ENCODE measurements at regions not wholly inside any gene's neighbourhood (a gene's known extent, or its start where the extent isn't known, plus 50 kb on each side); places are given as distances from the start of the nearest gene placed in this dataset.

GRCh38 chr4:17188547-17189400, 290.3 kb upstream of the LDB2 start:
- DNase-seq (ENCODE audit: low spot score in 2 of 2) (no peak), FAIRE-seq (no peak)

- DNase-seq (ENCODE audit: low spot score in 2 of 2) (no peak), FAIRE-seq (no peak)
Observed at GRCh38 chr4:17188125-17188524, 289.7 kb upstream of the LDB2 start.

- DNase-seq (ENCODE audit: low spot score in 2 of 2) (no peak), FAIRE-seq (no peak)
Observed at GRCh38 chr4:17187003-17187402, 288.6 kb upstream of the LDB2 start.

GRCh38 chr4:17182888-17183287, 284.4 kb upstream of the LDB2 start:
- DNase-seq (ENCODE audit: low spot score in 2 of 2) (no peak), FAIRE-seq (no peak)

GRCh38 chr4:17174751-17175150, 276.3 kb upstream of the LDB2 start:
- no peak for FAIRE-seq
- DNase-seq (ENCODE audit: low spot score in 2 of 2): no peak

- no peak for DNase-seq (ENCODE audit: low spot score in 2 of 2)
Observed at GRCh38 chr4:17173300-17173699, 274.9 kb upstream of the LDB2 start.

GRCh38 chr4:17170131-17170530, 271.7 kb upstream of the LDB2 start:
- FAIRE-seq: no peak
- no peak for DNase-seq (ENCODE audit: low spot score in 2 of 2)

More at GRCh38 chr4:17173300-17173699, 274.9 kb upstream of the LDB2 start:
- no peak for FAIRE-seq

- DNase-seq (ENCODE audit: low spot score in 2 of 2) (no peak), FAIRE-seq (no peak)
Observed at GRCh38 chr4:17169699-17170098, 271.3 kb upstream of the LDB2 start.

GRCh38 chr4:17168571-17168970, 270.1 kb upstream of the LDB2 start:
- FAIRE-seq (no peak), DNase-seq (ENCODE audit: low spot score in 2 of 2) (no peak)

GRCh38 chr4:17166954-17167353, 268.5 kb upstream of the LDB2 start:
- DNase-seq (ENCODE audit: low spot score in 2 of 2) (no peak), FAIRE-seq (no peak)

- FAIRE-seq (no peak), DNase-seq (ENCODE audit: low spot score in 2 of 2) (no peak)
Observed at GRCh38 chr4:17165286-17165685, 266.8 kb upstream of the LDB2 start.

- DNase-seq (ENCODE audit: low spot score in 2 of 2) (no peak), FAIRE-seq (no peak)
Observed at GRCh38 chr4:17164666-17165065, 266.2 kb upstream of the LDB2 start.

- FAIRE-seq: no peak
- no peak for DNase-seq (ENCODE audit: low spot score in 2 of 2)
Observed at GRCh38 chr4:17163156-17163771, 264.8 kb upstream of the LDB2 start.

- FAIRE-seq (no peak), DNase-seq (ENCODE audit: low spot score in 2 of 2) (no peak)
Observed at GRCh38 chr4:17157304-17157703, 258.9 kb upstream of the LDB2 start.

GRCh38 chr4:17155486-17155885, 257.0 kb upstream of the LDB2 start:
- no peak for FAIRE-seq

GRCh38 chr4:17153572-17153971, 255.1 kb upstream of the LDB2 start:
- DNase-seq (ENCODE audit: low spot score in 2 of 2) (no peak), FAIRE-seq (no peak)

More at GRCh38 chr4:17155486-17155885, 257.0 kb upstream of the LDB2 start:
- no peak for DNase-seq (ENCODE audit: low spot score in 2 of 2)

GRCh38 chr4:17152941-17153540, 254.6 kb upstream of the LDB2 start:
- no peak for FAIRE-seq
- no peak for DNase-seq (ENCODE audit: low spot score in 2 of 2)

- FAIRE-seq (no peak), DNase-seq (ENCODE audit: low spot score in 2 of 2) (peak in 1 of 2 donors; percentile 9)
Observed at GRCh38 chr4:17142232-17142711, 243.8 kb upstream of the LDB2 start.

GRCh38 chr4:17138847-17139246, 240.4 kb upstream of the LDB2 start:
- no peak for FAIRE-seq
- DNase-seq (ENCODE audit: low spot score in 2 of 2): no peak

GRCh38 chr4:17134565-17134964, 236.1 kb upstream of the LDB2 start:
- no peak for FAIRE-seq
- DNase-seq (ENCODE audit: low spot score in 2 of 2): no peak

- FAIRE-seq (no peak), DNase-seq (ENCODE audit: low spot score in 2 of 2) (no peak)
Observed at GRCh38 chr4:17134100-17134499, 235.7 kb upstream of the LDB2 start.
